Prostate gland (tissue), 2 donors: ENCODE measurements at regions not wholly inside any gene's neighbourhood (a gene's known extent, or its start where the extent isn't known, plus 50 kb on each side); places are given as distances from the start of the nearest gene placed in this dataset.

Experiments used
- DNase-seq: peaks from one replicate; pipeline ENCODE4 v3.0.0-alpha.2; 2019; ENCODE audit warnings: low spot score
- H3K27ac ChIP-seq, 2 donors: fragments of 200-600 bp; sonication (generic); 2 replicates each; pipeline ENCODE4 v1.5.1; 2017 to 2019
- H3K27me3 ChIP-seq: fragments of 200-600 bp; sonication (generic); replicated peaks from 2 replicates; pipeline ENCODE4 v1.5.1; 2019; ENCODE audit not compliant: insufficient read depth
- H3K36me3 ChIP-seq, 2 donors: fragments of 200-600 bp; sonication (generic); 1 replicate in 1 of 2; 2 replicates in 1 of 2; pipeline versions ENCODE4 v1.5.1 to v1.8.1; 2017 to 2019
- H3K4me1 ChIP-seq: fragments of 200-600 bp; sonication (generic); replicated peaks from 2 replicates; pipeline ENCODE4 v1.5.1; 2019
- H3K4me3 ChIP-seq, 2 donors: fragments of 200-600 bp; sonication (generic); 2 replicates each; pipeline ENCODE4 v1.5.1; 2017 to 2019
- H3K9me3 ChIP-seq: fragments of 200-600 bp; sonication (generic); 2 replicates; pipeline ENCODE4 v1.5.1; 2017
- CTCF ChIP-seq, 4 experiments: fragments of 200-600 bp in 2 of 4; fragments of 450-650 bp in 2 of 4; sonication (generic) in 2 of 4; IDR thresholded peaks; 1 replicate in 3 of 4; 2 replicates in 1 of 4; pipeline ENCODE4 v1.5.1; 2016 to 2019; ENCODE audit warnings: antibody characterized with exemption in 4 of 4, mild to moderate bottlenecking in 2 of 4, moderate library complexity in 2 of 4
- POLR2A ChIP-seq: fragments of 450-650 bp; IDR thresholded peaks from one replicate; pipeline ENCODE4 v1.6.1; 2016; ENCODE audit warnings: antibody characterized with exemption, mild to moderate bottlenecking
- POLR2AphosphoS5 ChIP-seq: sonication (generic); formaldehyde crosslinking; IDR thresholded peaks from one replicate; pipeline ENCODE4 v1.6.1; 2017; ENCODE audit warnings: antibody characterized with exemption
- WGBS: methylation state at CpG from one replicate; pipeline ENCODE4 v1.1.5; 2018; 5-methylcytosine and 5-hydroxymethylcytosine counted together
- intact Hi-C: fragments of 100-400 bp; cut with DNase I; formaldehyde crosslinking; loops from one replicate; pipeline ENCODE4 v1.14.2; 2022

- DNase-seq: no peak
- 90% methylated on average over 11 of the region's 11 CpGs for WGBS
- TF ChIP-seq POLR2AphosphoS5 (no peak), CTCF (IDR thresholded peaks at IDR 0.05) (no peak)
- Histone ChIP-seq H3K27ac (no peak overlapping the region), H3K4me3 (no peak overlapping the region), H3K4me1 (no peaks in the 10 kb centered on the region), H3K36me3 (no peaks in the 10 kb centered on the region), H3K9me3 (no peaks in the 10 kb centered on the region), H3K27me3 (no peaks in the 10 kb centered on the region)
- intact Hi-C loops: no loop called here
Observed at GRCh38 chr9:103941104-103941503, 153.0 kb upstream of the SMC2 start.

GRCh38 chr9:103942200-103942599 lies 151.9 kb upstream of the SMC2 start:
- no peak for DNase-seq
- TF ChIP-seq POLR2A (no peak), POLR2AphosphoS5 (no peak), CTCF (IDR thresholded peaks at IDR 0.05) (no peak)
- Histone ChIP-seq H3K27me3 (no peaks in the 10 kb centered on the region), H3K4me1 (no peaks in the 10 kb centered on the region), H3K27ac (no peak overlapping the region), H3K9me3 (no peaks in the 10 kb centered on the region), H3K4me3 (no peak overlapping the region), H3K36me3 (no peaks in the 10 kb centered on the region)
- WGBS: 56% methylated on average over 2 of the region's 2 CpGs
- intact Hi-C loops: no loop called here

DNA sequence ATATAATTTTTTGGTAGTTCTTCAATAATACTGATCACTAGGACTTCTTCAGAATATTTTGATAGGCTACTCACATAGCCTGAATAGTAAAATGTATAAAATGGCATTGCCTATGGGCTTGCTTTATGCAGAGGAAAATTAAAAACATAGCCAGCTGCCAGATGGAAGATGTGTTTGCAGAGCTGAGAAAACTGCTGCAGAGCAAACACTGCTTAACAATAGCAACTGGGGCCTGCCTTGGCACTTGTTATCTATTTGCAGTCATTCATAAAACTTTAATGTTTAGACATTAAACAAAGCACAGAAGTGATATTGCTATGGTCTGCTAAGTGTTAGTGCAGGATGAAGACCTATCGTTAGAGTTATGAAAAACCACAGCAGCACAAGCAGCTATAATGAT lies 151.5 kb upstream of the SMC2 start:
- H3K9me3 ChIP-seq: no peaks in the 10 kb centered on the region
- no peaks in the 10 kb centered on the region for H3K36me3 ChIP-seq
- 14% methylated on average over 1 of the region's 1 CpG for WGBS
- intact Hi-C loops: no loop called here
- no peaks in the 10 kb centered on the region for H3K4me1 ChIP-seq
- peak; percentile 12 for DNase-seq
- H3K27ac ChIP-seq: no peak overlapping the region
- no peak for TF ChIP-seq POLR2A
- TF ChIP-seq CTCF (IDR thresholded peaks at IDR 0.05): no peak
- TF ChIP-seq POLR2AphosphoS5: no peak
- H3K4me3 ChIP-seq: no peak overlapping the region
- H3K27me3 ChIP-seq: no peaks in the 10 kb centered on the region

DNA sequence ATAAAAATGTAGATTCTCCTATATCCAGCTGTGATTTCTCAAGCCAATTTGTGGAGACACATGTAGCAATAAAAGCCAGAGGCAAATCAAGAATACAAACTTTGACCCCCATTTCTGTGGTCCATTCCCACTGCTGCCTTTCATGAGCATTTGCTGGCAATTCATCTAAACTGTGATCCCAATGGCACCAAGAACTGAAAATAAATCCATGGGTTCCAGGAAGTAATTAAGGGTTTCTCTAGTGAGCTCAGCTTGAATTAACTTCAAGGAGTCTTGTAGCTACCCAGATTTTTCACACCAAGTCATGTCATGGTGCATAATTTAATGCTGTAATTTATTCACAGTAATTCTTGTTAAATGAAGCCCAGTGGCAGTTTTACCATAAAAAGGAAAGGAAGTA lies 145.0 kb upstream of the SMC2 start:
- Histone ChIP-seq H3K27ac (no peak overlapping the region), H3K27me3 (no peaks in the 10 kb centered on the region), H3K9me3 (no peaks in the 10 kb centered on the region), H3K4me1 (no peaks in the 10 kb centered on the region), H3K36me3 (no peaks in the 10 kb centered on the region), H3K4me3 (no peak overlapping the region)
- no peak for DNase-seq
- TF ChIP-seq POLR2AphosphoS5: no peak
- TF ChIP-seq POLR2A: no peak
- no peak for TF ChIP-seq CTCF (IDR thresholded peaks at IDR 0.05)
- intact Hi-C loops: no loop called here

- H3K4me3 ChIP-seq: no peak overlapping the region
Observed at GRCh38 chr9:103977163-103977562, 116.9 kb upstream of the SMC2 start.

More at GRCh38 chr9:103977163-103977562, 116.9 kb upstream of the SMC2 start:
- no peak for TF ChIP-seq POLR2AphosphoS5
- no peak for TF ChIP-seq CTCF (IDR thresholded peaks at IDR 0.05)
- TF ChIP-seq POLR2A: no peak
- Histone ChIP-seq H3K27me3 (no peaks in the 10 kb centered on the region), H3K36me3 (no peaks in the 10 kb centered on the region), H3K4me1 (no peaks in the 10 kb centered on the region), H3K9me3 (no peaks in the 10 kb centered on the region), H3K27ac (no peak overlapping the region)
- WGBS: 67% methylated on average over 3 of the region's 3 CpGs
- no peak for DNase-seq
- intact Hi-C loops: loop anchor here (10.0 kb wide), 1 partner anchor 82 kb away; no protein-coding TSS in a partner anchor
